NCI-H2107 treated with DMSO at 0.1 percent for 48 hours (cell line): ENCODE measurements at regions not wholly inside any gene's neighbourhood (a gene's known extent, or its start where the extent isn't known, plus 50 kb on each side); places are given as distances from the start of the nearest gene placed in this dataset.

Experiments used
- DNase-seq: peaks from one replicate; lab custom pipeline; 2025; ENCODE audit not compliant: unreplicated experiment; lab: John Stamatoyannopoulos, UW

GRCh38 chr3:99376926-99377325 is 261.5 kb upstream of the COL8A1 start:
- DNase-seq: no peak

GRCh38 chr3:99373846-99374210 is 264.6 kb upstream of the COL8A1 start:
- no peak for DNase-seq

DNA sequence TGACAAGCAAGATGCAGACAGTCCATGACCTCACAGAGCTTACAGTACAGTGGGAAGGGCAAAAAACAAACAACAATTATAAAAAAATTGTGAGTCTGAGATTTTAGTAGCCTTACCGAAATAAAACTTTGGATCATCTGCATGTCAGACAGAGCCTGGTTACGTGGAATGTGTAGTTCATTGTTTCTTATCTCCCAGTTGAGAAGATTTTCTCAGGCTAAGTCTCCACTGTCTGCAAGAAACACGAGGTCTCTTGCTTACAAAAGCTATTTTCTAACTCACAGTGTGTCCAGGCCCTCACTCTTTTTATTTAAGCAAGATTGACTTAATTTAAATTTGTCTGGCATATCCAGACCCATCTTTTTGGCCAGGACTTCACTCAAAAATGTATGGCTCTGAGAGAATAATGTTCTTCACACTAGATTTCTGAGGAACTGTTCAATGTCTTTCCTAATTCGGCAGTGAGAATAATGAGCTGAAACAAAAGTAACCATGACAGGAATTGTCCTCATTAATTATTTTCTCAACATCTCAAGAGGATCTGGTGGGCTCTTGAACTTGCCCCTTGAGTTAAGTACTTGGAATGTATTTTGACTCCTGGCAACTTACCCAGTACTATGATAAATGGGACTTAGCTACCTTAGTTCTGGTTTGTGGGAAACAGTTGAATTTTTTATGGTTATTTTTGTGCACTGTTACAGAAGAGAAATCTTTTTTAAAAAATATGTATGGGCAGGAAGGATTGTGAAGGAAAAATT is 265.1 kb upstream of the COL8A1 start:
- no peak for DNase-seq

DNA sequence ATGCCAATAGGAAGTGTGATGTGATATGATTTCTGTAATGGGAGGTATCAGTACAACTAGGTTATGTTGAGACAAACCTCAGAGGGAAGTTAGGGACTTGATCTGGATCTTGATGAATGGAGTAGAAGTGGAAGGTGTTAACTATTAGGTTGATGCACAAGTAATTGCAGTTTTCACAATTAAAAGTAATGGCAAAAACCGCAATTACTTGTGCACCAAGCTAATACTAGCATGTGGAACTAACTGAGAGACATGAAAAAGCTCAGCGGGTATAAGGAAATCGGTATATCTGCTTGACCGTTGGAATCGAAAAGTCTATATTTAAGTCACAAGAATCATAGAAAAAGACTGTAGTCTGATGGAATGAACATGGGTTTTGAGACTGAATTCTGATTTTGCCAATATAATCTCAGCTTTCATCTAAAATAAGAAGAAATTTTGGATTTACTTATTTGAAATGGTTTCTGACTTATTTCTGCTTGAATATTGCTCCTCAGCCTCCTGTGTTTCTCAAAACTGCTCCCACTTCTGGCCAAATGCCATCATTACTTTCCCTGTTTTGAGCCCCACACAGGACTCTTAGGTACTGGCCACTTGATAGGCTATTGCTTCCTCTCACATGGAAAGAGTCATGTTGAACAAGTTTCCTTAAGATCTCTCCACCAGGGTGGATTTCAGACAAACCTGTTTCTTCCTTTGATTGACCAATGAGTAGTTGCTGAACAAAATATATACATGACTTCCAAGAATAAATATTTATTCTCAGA is 271.5 kb upstream of the COL8A1 start:
- DNase-seq: no peak

GRCh38 chr3:99365979-99366378 is 272.4 kb upstream of the COL8A1 start:
- no peak for DNase-seq

- DNase-seq: no peak
These were observed 273.0 kb upstream of the COL8A1 start for GRCh38 chr3:99365396-99365795.

GRCh38 chr3:99357131-99357530 is 281.3 kb upstream of the COL8A1 start:
- no peak for DNase-seq

DNA sequence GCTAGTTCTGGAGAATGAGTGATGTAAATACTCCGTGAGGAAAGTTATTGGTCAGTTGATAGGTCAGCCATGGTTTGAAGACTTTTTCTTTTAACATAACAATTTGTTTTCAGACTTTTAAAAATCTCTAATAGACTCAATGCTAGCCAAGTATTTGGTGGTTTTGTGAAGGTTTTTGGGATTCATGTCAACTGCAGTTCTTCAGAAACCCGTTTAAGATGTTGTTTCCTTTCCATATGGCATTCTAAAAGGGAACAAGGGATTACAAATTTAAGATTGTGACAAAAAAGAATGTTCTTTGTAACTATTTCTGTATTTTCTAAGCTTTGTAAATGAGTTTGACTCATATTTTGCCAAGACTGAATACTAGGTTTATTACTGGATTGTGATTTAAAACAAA is 281.7 kb upstream of the COL8A1 start:
- DNase-seq: no peak

DNA sequence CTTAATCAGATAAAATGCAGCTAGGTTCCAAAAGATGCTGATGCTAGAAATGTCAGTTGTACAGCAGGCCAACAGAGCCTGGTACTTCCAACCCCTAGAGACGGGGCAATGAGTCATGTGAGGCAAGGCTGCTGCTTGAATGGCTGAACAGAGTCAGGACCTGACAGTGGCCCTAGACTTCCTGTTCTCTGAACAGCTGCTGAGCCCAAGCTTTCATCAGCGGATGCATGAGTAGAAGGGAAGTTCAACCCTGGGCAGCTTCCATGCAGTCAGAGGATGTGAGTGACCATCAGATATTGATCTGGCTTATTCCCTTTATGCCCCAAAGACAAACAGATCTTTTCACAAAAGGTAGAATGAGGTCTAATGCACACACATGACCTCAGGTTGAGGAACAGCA is 282.9 kb upstream of the COL8A1 start:
- DNase-seq: no peak

GRCh38 chr3:99352811-99353210 is 285.6 kb upstream of the COL8A1 start:
- DNase-seq: no peak

GRCh38 chr3:99351122-99351521 is 287.3 kb upstream of the COL8A1 start:
- no peak for DNase-seq

GRCh38 chr3:99348451-99348850 is 289.9 kb upstream of the COL8A1 start:
- no peak for DNase-seq

- DNase-seq: no peak
These were observed 294.2 kb upstream of the COL8A1 start for GRCh38 chr3:99344216-99344615.

GRCh38 chr3:99342383-99342782 is 296.0 kb upstream of the COL8A1 start:
- DNase-seq: no peak

- no peak for DNase-seq
These were observed 299.2 kb upstream of the COL8A1 start for GRCh38 chr3:99339222-99339621.

DNA sequence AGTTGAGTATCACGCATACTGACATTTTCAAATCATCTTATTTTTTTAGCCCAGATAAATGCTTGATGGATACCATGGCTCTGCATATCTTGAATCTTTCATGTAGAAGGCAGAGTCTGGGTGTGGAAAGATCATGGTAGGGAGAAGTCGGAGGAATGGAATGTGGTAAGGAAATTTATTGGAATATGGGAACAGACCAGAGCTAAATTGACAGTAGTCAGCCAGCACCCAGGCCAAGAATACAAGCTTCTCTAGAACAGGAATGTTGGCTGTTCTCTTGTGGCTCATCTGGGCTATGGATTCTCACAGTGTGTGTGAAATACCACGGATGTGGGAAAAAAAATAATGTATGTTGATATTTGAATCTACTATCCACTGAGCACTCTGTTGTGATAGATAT is 305.7 kb upstream of the COL8A1 start:
- no peak for DNase-seq

DNA sequence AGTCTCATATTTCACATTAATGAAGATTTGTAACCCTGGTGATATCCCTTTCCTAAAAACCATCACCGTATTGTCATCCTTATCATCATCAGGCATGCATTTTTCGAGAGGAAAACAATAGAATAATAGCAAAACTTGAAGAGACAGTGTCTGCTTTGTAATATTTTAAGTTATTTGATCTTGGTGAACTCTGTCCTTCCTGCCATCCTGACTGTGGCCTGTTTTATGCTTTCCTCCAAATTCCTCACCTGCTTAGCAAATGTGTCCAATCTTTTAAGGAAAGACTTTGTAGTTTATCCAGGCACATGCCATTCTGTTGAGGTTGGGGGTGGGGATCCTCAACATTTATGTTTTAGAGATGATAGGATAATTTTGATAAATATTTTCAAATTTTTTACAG is 306.1 kb upstream of the COL8A1 start:
- DNase-seq: no peak

- DNase-seq: no peak
These were observed 307.4 kb upstream of the COL8A1 start for GRCh38 chr3:99330924-99331532.

GRCh38 chr3:99330281-99330680 is 308.1 kb upstream of the COL8A1 start:
- DNase-seq: no peak

- DNase-seq: no peak
These were observed 313.0 kb upstream of the COL8A1 start for GRCh38 chr3:99325402-99325801.

GRCh38 chr3:99324636-99325203 is 313.7 kb upstream of the COL8A1 start:
- no peak for DNase-seq

DNA sequence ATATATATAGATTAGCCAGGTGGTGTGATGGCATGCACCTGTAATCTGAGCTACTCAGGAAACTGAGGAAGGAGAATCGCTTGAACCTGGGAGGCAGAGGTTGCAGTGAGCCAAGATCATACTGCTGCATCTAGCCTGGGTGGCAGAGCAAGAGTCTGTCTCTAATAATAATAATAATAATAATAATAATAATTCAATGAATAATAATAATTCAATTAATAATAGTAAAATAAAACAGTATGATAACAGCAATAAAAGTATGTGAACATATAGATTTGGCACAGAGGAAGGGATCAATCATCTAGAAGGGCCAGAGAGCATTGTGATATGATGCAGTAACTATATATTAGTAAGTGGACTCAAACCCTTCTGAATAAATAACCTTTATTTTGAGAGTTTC is 314.5 kb upstream of the COL8A1 start:
- no peak for DNase-seq
